Upper lobe of left lung (tissue), 6 donors: ENCODE measurements at regions not wholly inside any gene's neighbourhood (a gene's known extent, or its start where the extent isn't known, plus 50 kb on each side); places are given as distances from the start of the nearest gene placed in this dataset.

ENCODE experiments used
- ATAC-seq, 2 donors: fragments of 200-7000 bp; cut with Tn5 transposase; one replicate each; pipeline ENCODE4 v1.9.1; 2022; ENCODE audit warnings: mild to moderate bottlenecking in 2 of 2, moderate library complexity in 2 of 2; ENCODE audit not compliant: low FRiP score in 2 of 2
- DNase-seq, 2 donors: peaks; one replicate each; pipeline ENCODE4 v3.0.0-alpha.2; 2019 to 2020
- H3K27ac ChIP-seq, 4 donors: fragments of 200-600 bp; sonication (generic); one replicate each; pipeline ENCODE4 v1.5.1; 2016 to 2019
- H3K27me3 ChIP-seq, 4 donors: fragments of 200-600 bp; sonication (generic); one replicate each; pipeline ENCODE4 v1.5.1; 2017 to 2019
- H3K36me3 ChIP-seq, 4 donors: fragments of 200-600 bp; sonication (generic); one replicate each; pipeline ENCODE4 v1.5.1; 2016 to 2019
- H3K4me1 ChIP-seq, 4 donors: fragments of 200-600 bp; sonication (generic); one replicate each; pipeline ENCODE4 v1.5.1; 2018 to 2019
- H3K4me3 ChIP-seq, 4 donors: fragments of 200-600 bp; sonication (generic); one replicate each; pipeline ENCODE4 v1.5.1; 2017 to 2019; ENCODE audit warnings: mild to moderate bottlenecking in 2 of 4, moderate library complexity in 1 of 4
- H3K9me3 ChIP-seq, 4 donors: fragments of 200-600 bp; sonication (generic); one replicate each; pipeline ENCODE4 v1.5.1; 2018 to 2019
- EP300 ChIP-seq, 4 donors: sonication (generic); formaldehyde crosslinking; IDR thresholded peaks; one replicate each; pipeline ENCODE4 v1.5.1; 2017; ENCODE audit warnings: antibody characterized with exemption in 4 of 4, control low read depth in 2 of 4
- POLR2A ChIP-seq, 4 donors: fragments of 450-650 bp; IDR thresholded peaks; one replicate each; pipeline ENCODE4 v1.5.1; 2016 to 2017; ENCODE audit warnings: antibody characterized with exemption in 4 of 4, mild to moderate bottlenecking in 2 of 4
- POLR2AphosphoS5 ChIP-seq, 2 donors: sonication (generic); formaldehyde crosslinking; IDR thresholded peaks; one replicate each; pipeline ENCODE4 v1.5.1; 2017; ENCODE audit warnings: antibody characterized with exemption in 2 of 2
- WGBS, 2 donors: methylation state at CpG; one replicate each; pipeline ENCODE4 v1.1.5; 2017 to 2018; 5-methylcytosine and 5-hydroxymethylcytosine counted together
- TF ChIP-seq, protein P1 (sequence below), 6 experiments: fragments of 450-650 bp in 4 of 6; fragments of 200-600 bp in 2 of 6; sonication (generic) in 2 of 6; IDR thresholded peaks; one replicate each; pipeline ENCODE4 v1.5.1; 2016 to 2019; ENCODE audit warnings: antibody characterized with exemption in 6 of 6
- donor health status: DM: no; HTN: no; CAD: no; lungs with moderate emphysema.
- donor health status: DM: no; HTN: yes; CAD: no; lungs with severe emphysema.

GRCh38 chr21:31475223-31475622 lies 131.2 kb upstream of the TIAM1 start:
- DNase-seq (no peak), ATAC-seq (no peak)
- H3K27me3 ChIP-seq: no peaks in the 10 kb centered on the region
- H3K9me3 ChIP-seq: no peaks in the 10 kb centered on the region
- H3K36me3 ChIP-seq: no peaks in the 10 kb centered on the region
- no peaks in the 10 kb centered on the region for H3K4me1 ChIP-seq
- 90 to 93% methylated on average over 5 of the region's 5 CpGs for WGBS, 2 donors
- TF ChIP-seq POLR2AphosphoS5 (IDR thresholded peaks at IDR 0.05): no peak
- TF ChIP-seq, protein P1, sequence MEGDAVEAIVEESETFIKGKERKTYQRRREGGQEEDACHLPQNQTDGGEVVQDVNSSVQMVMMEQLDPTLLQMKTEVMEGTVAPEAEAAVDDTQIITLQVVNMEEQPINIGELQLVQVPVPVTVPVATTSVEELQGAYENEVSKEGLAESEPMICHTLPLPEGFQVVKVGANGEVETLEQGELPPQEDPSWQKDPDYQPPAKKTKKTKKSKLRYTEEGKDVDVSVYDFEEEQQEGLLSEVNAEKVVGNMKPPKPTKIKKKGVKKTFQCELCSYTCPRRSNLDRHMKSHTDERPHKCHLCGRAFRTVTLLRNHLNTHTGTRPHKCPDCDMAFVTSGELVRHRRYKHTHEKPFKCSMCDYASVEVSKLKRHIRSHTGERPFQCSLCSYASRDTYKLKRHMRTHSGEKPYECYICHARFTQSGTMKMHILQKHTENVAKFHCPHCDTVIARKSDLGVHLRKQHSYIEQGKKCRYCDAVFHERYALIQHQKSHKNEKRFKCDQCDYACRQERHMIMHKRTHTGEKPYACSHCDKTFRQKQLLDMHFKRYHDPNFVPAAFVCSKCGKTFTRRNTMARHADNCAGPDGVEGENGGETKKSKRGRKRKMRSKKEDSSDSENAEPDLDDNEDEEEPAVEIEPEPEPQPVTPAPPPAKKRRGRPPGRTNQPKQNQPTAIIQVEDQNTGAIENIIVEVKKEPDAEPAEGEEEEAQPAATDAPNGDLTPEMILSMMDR (IDR thresholded peaks at IDR 0.05): no peak
- no peak for TF ChIP-seq EP300 (IDR thresholded peaks at IDR 0.05)
- no peak for TF ChIP-seq POLR2A (IDR thresholded peaks at IDR 0.05)
- no peak overlapping the region for H3K27ac ChIP-seq
- no peak overlapping the region for H3K4me3 ChIP-seq

GRCh38 chr21:31473685-31474345 lies 129.8 kb upstream of the TIAM1 start:
- Histone ChIP-seq H3K27ac (no peak overlapping the region), H3K27me3 (no peaks in the 10 kb centered on the region), H3K4me3 (no peak overlapping the region), H3K4me1 (no peaks in the 10 kb centered on the region), H3K9me3 (no peaks in the 10 kb centered on the region), H3K36me3 (no peaks in the 10 kb centered on the region)
- no peak for DNase-seq
- WGBS, 2 donors: 89% methylated on average over 8 of the region's 8 CpGs
- no peak for TF ChIP-seq EP300 (IDR thresholded peaks at IDR 0.05)
- TF ChIP-seq, protein P1 (IDR thresholded peaks at IDR 0.05): no peak
- ATAC-seq: no peak

DNA sequence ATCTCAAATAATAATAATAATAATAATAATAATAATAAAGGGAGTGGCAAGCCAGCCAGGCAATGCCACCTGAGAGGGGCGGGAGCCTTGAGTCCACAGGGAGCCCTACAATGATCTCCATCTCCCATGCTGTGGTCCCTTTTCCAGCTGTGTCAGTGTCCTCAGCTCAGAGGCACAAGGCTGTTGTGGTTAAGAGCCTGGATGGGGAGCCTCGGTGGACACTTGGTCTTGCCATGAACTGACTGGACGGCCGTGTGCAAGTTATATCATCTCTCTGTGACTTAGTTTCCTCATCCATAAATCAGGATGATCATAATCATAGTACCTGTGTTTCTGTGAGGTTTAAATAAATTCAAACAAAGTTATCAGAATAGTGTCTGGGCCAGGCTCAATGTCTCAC lies 127.8 kb upstream of the TIAM1 start:
- 94 to 95% methylated on average over 4 of the region's 4 CpGs for WGBS, 2 donors
- H3K27ac ChIP-seq: no peak overlapping the region
- DNase-seq (no peak), ATAC-seq (no peak)
- TF ChIP-seq POLR2A (IDR thresholded peaks at IDR 0.05) (no peak), POLR2AphosphoS5 (IDR thresholded peaks at IDR 0.05) (no peak), EP300 (IDR thresholded peaks at IDR 0.05) (no peak)
- TF ChIP-seq, protein P1 (IDR thresholded peaks at IDR 0.05): no peak
- no peaks in the 10 kb centered on the region for H3K27me3 ChIP-seq
- H3K4me1 ChIP-seq: no peaks in the 10 kb centered on the region
- H3K9me3 ChIP-seq: no peaks in the 10 kb centered on the region
- no peaks in the 10 kb centered on the region for H3K36me3 ChIP-seq
- H3K4me3 ChIP-seq: no peak overlapping the region

DNA sequence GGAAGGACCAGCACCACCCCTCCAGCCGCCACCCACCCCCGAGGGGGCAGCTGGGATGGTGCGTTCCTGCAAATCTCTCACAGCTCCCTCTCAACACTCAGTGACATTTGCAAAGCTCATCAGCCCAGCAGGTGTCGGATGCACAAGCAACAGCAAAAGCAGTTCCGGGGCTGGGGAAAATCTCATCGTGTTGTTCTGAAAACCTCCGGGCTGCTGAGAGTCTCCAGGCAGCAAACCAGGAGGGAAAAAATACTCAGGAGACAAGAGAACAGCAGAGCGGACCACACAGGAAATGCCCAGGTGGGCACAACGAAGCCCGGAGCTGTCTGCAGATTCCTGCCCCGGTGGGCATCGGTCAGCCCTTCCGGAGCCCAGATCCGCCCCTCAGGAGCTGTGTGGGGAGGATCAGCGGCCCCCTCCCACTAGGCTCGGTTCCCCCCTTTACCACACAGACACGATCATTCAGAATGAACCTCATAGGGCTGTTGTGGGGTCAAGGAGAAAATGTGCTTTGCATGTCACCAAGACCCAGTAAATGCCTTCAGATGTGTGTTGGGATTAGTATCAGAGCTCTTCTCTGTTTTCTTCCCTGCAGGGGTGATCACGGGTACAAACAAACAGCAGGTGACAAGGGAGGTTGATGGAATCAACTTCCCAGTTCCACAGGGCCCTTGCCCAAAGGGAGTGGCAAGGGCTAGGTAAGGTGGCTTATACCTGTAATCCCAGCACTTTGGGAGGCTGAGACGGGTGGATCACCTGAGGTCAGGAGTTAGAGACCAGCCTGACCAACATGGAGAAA lies 127.0 kb upstream of the TIAM1 start:
- 79 to 82% methylated on average over 15 to 19 of the region's 19 CpGs for whole genome bisulfite sequencing, 2 donors
- no peaks in the 10 kb centered on the region for H3K27me3 ChIP-seq
- no peaks in the 10 kb centered on the region for H3K9me3 ChIP-seq
- ATAC-seq (no peak), DNase-seq (peak in 1 of 2 donors; percentile 45)
- no peaks in the 10 kb centered on the region for H3K4me1 ChIP-seq
- no peak for TF ChIP-seq EP300 (IDR thresholded peaks at IDR 0.05)
- no peak for TF ChIP-seq POLR2A (IDR thresholded peaks at IDR 0.05)
- TF ChIP-seq, protein P1 (IDR thresholded peaks at IDR 0.05): no peak
- no peak for TF ChIP-seq POLR2AphosphoS5 (IDR thresholded peaks at IDR 0.05)
- H3K27ac ChIP-seq: no peak overlapping the region
- no peak overlapping the region for H3K4me3 ChIP-seq
- H3K36me3 ChIP-seq: no peaks in the 10 kb centered on the region
